Pulmonary artery endothelial cell (primary cell): ENCODE measurements at regions not wholly inside any gene's neighbourhood (a gene's known extent, or its start where the extent isn't known, plus 50 kb on each side); places are given as distances from the start of the nearest gene placed in this dataset.

Experiments used
- DNase-seq: peaks from one replicate; pipeline ENCODE4 v3.0.0-alpha.2; 2011; ENCODE audit warnings: low read depth, low spot score

- no peak for DNase-seq
Observed at GRCh38 chr2:149816756-149817551, 229.4 kb upstream of the MMADHC start.

- no peak for DNase-seq
Observed at GRCh38 chr2:149815941-149816340, 228.4 kb upstream of the MMADHC start.

- no peak for DNase-seq
Observed at GRCh38 chr2:149814901-149815300, 227.3 kb upstream of the MMADHC start.

GRCh38 chr2:149814049-149814448 lies 226.5 kb upstream of the MMADHC start:
- DNase-seq: no peak

- DNase-seq: no peak
Observed at GRCh38 chr2:149808556-149808955, 221.0 kb upstream of the MMADHC start.

- DNase-seq: no peak
Observed at GRCh38 chr2:149806651-149807050, 219.1 kb upstream of the MMADHC start.

- DNase-seq: no peak
Observed at GRCh38 chr2:149800624-149801542, 213.3 kb upstream of the MMADHC start.

- peak; percentile 10 for DNase-seq
Observed at GRCh38 chr2:149799013-149799705, 211.6 kb upstream of the MMADHC start.

- no peak for DNase-seq
Observed at GRCh38 chr2:149797030-149797429, 209.5 kb upstream of the MMADHC start.

- DNase-seq: no peak
Observed at GRCh38 chr2:149789549-149789948, 202.0 kb upstream of the MMADHC start.

- DNase-seq: no peak
Observed at GRCh38 chr2:149787206-149787605, 199.6 kb upstream of the MMADHC start.

GRCh38 chr2:149783284-149783683 lies 195.7 kb upstream of the MMADHC start:
- DNase-seq: no peak

- no peak for DNase-seq
Observed at GRCh38 chr2:149782572-149782971, 195.0 kb upstream of the MMADHC start.

GRCh38 chr2:149781263-149781808 lies 193.8 kb upstream of the MMADHC start:
- DNase-seq: no peak

- DNase-seq: no peak
Observed at GRCh38 chr2:149773006-149773405, 185.4 kb upstream of the MMADHC start.

- DNase-seq: no peak
Observed at GRCh38 chr2:149768320-149768799, 180.8 kb upstream of the MMADHC start.

- DNase-seq: peak; percentile 19
Observed at GRCh38 chr2:149767516-149767974, 180.0 kb upstream of the MMADHC start.

GRCh38 chr2:149766339-149766738 lies 178.8 kb upstream of the MMADHC start:
- DNase-seq: no peak

- no peak for DNase-seq
Observed at GRCh38 chr2:149765636-149766035, 178.1 kb upstream of the MMADHC start.

- DNase-seq: no peak
Observed at GRCh38 chr2:149765003-149765402, 177.4 kb upstream of the MMADHC start.

GRCh38 chr2:149763358-149763757 lies 175.8 kb upstream of the MMADHC start:
- no peak for DNase-seq
